ENCODE measurements at regions not wholly inside any gene's neighbourhood (a gene's known extent, or its start where the extent isn't known, plus 50 kb on each side); places are given as distances from the start of the nearest gene placed in this dataset.

DNA sequence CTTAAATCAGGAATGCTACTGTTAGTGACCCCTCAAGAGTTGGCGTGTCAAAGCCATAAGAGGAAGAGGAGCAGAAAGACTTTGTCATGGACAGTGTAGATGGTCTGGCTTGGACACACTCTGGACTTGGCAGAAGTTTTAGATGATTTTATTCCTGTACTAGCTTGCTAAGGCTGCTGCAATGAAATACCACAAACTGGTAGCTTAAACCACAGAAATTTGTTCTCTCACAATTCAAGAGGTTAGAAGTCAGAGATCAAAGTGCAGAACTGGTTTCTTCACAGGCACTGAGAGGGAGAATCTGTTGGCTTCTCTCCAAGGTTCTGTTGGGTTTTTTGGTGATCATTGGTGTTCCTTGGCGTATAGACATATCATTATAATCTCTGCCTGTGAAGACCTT, 869.8 kb upstream of the B3GALT2 start:
- TF ChIP-seq GATA3 (IDR thresholded peaks at IDR 0.05; ENCODE audit: low read depth, low read length) (no peak), GATA2 (IDR thresholded peaks at IDR 0.05; ENCODE audit: low read depth, low read length) (no peak)

DNA sequence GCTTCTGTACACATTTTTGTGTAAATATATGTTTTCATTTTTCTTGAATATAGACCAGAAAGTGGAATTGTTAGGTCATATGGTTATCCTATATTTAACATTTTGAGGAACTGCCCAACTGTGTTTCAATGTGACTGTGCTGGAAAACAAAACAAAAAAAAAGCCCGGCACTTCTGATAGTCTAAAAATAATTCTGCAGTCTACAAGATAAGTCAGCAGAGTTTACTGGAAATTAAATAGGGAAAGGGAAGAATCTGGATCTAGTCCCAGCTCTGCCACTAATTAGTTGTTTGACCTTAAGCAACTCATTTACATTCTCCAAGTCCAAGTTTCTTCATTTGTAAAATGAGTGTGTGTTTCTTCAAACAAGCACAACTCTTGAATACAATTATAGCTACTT, 869.1 kb upstream of the B3GALT2 start:
- TF ChIP-seq GATA3 (IDR thresholded peaks at IDR 0.05; ENCODE audit: low read depth, low read length) (no peak), GATA2 (IDR thresholded peaks at IDR 0.05; ENCODE audit: low read depth, low read length) (no peak)

GRCh38 chr1:194052514-194053338, 866.3 kb upstream of the B3GALT2 start:
- TF ChIP-seq GATA2 (IDR thresholded peaks at IDR 0.05; ENCODE audit: low read depth, low read length) (no peak), GATA3 (IDR thresholded peaks at IDR 0.05; ENCODE audit: low read depth, low read length) (no peak)

DNA sequence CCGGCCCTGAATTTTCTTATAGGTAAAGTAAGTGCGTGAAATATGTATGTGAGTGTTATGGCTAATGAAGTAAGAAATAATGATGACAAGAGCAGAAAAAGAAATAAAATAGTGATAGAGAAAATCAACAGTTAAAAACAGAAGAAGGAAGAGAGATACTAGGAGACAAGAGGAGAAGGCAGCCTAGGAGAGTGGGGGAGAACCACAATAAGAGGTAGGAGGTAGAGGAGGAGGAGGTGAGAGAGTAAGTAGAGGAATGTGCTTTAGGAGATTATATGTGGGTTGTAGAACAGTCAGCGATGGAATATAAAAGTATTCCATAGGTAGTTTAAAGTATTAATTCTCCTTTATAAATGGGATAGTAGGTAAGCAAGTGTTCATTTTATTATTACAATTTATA, 861.5 kb upstream of the B3GALT2 start:
- TF ChIP-seq GATA2 (IDR thresholded peaks at IDR 0.05; ENCODE audit: low read depth, low read length) (no peak), GATA3 (IDR thresholded peaks at IDR 0.05; ENCODE audit: low read depth, low read length) (no peak)

- TF ChIP-seq GATA2 (IDR thresholded peaks at IDR 0.05; ENCODE audit: low read depth, low read length) = no peak
- no peak for TF ChIP-seq GATA3 (IDR thresholded peaks at IDR 0.05; ENCODE audit: low read depth, low read length)
Observed at GRCh38 chr1:194047206-194047605, 860.8 kb upstream of the B3GALT2 start.

DNA sequence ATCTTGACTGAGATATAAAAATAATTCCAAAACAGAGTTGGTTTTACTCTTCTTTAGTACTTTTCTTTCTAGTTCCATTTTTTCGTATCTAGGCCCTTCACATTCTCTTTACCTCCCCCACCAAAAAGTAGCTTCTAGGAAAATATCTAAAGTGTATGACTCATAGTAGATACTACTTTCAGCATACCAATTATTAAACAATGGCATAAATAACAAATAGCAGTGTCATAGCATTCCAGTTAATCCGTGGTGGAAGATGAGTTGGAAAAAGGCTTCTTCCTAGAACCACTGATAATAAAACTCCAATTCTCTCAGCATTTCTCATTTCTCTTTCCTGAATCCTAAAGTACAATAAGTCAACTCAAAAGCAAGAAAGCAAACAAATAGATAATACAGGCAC, 859.0 kb upstream of the B3GALT2 start:
- TF ChIP-seq GATA3 (IDR thresholded peaks at IDR 0.05; ENCODE audit: low read depth, low read length) = no peak
- TF ChIP-seq GATA2 (IDR thresholded peaks at IDR 0.05; ENCODE audit: low read depth, low read length) = no peak

DNA sequence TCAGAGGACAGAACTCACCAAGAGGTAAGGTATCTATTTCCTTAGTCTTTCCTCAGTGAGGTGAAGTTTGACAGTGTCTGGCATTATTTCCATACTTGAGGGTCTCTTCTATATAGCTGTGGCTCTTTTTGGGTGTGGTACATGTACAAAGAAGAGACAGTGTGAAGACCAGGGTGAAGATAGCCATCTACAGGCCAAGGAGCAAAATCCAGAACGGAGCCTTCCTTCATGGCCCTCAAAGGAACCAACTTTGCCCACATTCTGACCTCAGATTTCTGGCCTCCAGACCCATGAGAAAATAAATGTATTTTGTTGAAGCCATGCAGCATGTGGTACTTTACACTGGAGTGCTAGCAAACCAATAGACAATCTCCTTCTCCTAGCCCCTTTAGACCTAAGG, 858.5 kb upstream of the B3GALT2 start:
- no peak for TF ChIP-seq GATA2 (IDR thresholded peaks at IDR 0.05; ENCODE audit: low read depth, low read length)
- TF ChIP-seq GATA3 (IDR thresholded peaks at IDR 0.05; ENCODE audit: low read depth, low read length) = no peak

DNA sequence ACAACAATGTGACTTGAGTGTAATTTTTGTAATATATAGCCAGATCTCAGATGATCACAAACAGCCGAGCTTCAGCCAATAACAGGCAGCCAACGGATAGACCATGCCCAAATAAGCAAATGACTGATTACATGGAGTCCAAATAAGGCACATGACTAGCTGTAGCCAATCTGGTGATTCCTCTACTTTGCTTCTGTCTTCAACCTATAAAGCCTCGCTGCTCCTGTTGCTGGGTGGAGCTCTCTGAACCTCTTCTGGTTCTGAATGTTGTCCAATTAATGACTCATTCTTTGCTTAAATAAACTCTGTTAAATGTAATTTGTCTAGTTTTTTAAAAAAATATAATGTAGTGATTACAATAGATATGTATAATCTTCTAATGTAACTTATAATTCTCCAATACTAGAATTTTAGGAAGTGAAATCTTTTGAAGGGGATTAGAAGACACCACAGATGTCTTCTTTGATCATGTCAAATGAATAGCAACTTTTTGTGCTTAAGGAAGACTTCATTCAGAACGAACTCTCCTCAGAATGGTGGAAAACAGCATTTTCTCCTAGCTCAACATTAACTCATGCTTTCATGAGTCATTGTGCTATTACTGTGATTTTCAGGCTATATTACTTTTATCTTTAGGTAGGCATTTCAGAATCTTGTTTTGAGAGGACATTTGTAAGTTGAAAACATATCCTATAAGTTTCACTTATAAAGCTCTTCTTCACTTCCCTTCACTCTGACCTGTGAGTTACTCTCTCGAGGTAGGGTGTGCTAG, 857.8 kb upstream of the B3GALT2 start:
- TF ChIP-seq GATA2 (IDR thresholded peaks at IDR 0.05; ENCODE audit: low read depth, low read length) (no peak), GATA3 (IDR thresholded peaks at IDR 0.05; ENCODE audit: low read depth, low read length) (no peak)

- TF ChIP-seq GATA2 (IDR thresholded peaks at IDR 0.05; ENCODE audit: low read depth, low read length) (no peak), GATA3 (IDR thresholded peaks at IDR 0.05; ENCODE audit: low read depth, low read length) (no peak)
Observed at GRCh38 chr1:194042736-194043135, 856.3 kb upstream of the B3GALT2 start.

- TF ChIP-seq GATA3 (IDR thresholded peaks at IDR 0.05; ENCODE audit: low read depth, low read length) (no peak), GATA2 (IDR thresholded peaks at IDR 0.05; ENCODE audit: low read depth, low read length) (no peak)
Observed at GRCh38 chr1:194040496-194040895, 854.1 kb upstream of the B3GALT2 start.

- TF ChIP-seq GATA3 (IDR thresholded peaks at IDR 0.05; ENCODE audit: low read depth, low read length) (no peak), GATA2 (IDR thresholded peaks at IDR 0.05; ENCODE audit: low read depth, low read length) (no peak)
Observed at GRCh38 chr1:194039578-194039977, 853.2 kb upstream of the B3GALT2 start.

GRCh38 chr1:194033646-194034045, 847.2 kb upstream of the B3GALT2 start:
- TF ChIP-seq GATA2 (IDR thresholded peaks at IDR 0.05; ENCODE audit: low read depth, low read length) (no peak), GATA3 (IDR thresholded peaks at IDR 0.05; ENCODE audit: low read depth, low read length) (no peak)

GRCh38 chr1:194028002-194028401, 841.6 kb upstream of the B3GALT2 start:
- TF ChIP-seq GATA3 (IDR thresholded peaks at IDR 0.05; ENCODE audit: low read depth, low read length) = no peak

- TF ChIP-seq GATA2 (IDR thresholded peaks at IDR 0.05; ENCODE audit: low read depth, low read length) (no peak), GATA3 (IDR thresholded peaks at IDR 0.05; ENCODE audit: low read depth, low read length) (no peak)
Observed at GRCh38 chr1:194026422-194026821, 840.0 kb upstream of the B3GALT2 start.

- no peak for TF ChIP-seq GATA3 (IDR thresholded peaks at IDR 0.05; ENCODE audit: low read depth, low read length)
Observed at GRCh38 chr1:194024659-194025058, 838.2 kb upstream of the B3GALT2 start.
